ENCODE measurements at regions not wholly inside any gene's neighbourhood (a gene's known extent, or its start where the extent isn't known, plus 50 kb on each side); places are given as distances from the start of the nearest gene placed in this dataset.

DNA sequence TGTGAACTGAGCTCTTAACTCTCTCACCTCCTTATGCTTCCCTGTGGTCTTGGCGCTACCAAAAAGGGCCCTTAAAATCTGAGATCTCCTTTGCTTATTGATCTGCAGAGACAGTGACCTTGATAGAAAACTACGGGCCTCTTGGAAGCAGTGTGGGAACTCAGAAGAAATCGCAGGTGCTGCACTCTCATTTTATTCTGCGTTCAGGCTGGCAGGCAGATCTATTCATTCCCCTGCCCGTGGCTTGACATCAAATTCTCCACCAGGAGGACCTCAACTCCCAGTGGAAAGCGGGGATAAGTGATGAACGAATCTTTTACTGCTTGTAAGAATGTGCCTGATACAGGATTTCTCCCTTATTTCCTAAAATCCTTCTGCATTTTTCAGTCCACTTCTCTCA lies 143.2 kb upstream of the SEL1L start:
- Histone ChIP-seq H2AFZ (ENCODE audit: low read length) (no peak overlapping the region), H3K36me3 (ENCODE audit: insufficient read depth, low read length) (no peaks in the 10 kb centered on the region), H3K9me2 (replicated peaks; ENCODE audit: insufficient read depth, low read length) (no peaks in the 10 kb centered on the region), H4K20me1 (ENCODE audit: insufficient read depth, low read depth, low read length) (no peaks in the 10 kb centered on the region), H3K9me3 (ENCODE audit: low read length) (no peaks in the 10 kb centered on the region), H3K27ac (ENCODE audit: low read length) (no peak overlapping the region), H3K4me3 (ENCODE audit: low read length) (no peak overlapping the region), H3K79me2 (ENCODE audit: low read length) (no peaks in the 10 kb centered on the region), H3K9ac (ENCODE audit: low read length) (no peak overlapping the region), H3K4me1 (ENCODE audit: low read length) (no peaks in the 10 kb centered on the region), H3K27me3 (ENCODE audit: low read length) (peaks cover 9% of the 10 kb centered on the region; the same call in 1 of the 2 replicates), H3K4me2 (ENCODE audit: low read depth, low read length, poor library complexity, severe bottlenecking) (no peak overlapping the region)
- no peak for DNase-seq

DNA sequence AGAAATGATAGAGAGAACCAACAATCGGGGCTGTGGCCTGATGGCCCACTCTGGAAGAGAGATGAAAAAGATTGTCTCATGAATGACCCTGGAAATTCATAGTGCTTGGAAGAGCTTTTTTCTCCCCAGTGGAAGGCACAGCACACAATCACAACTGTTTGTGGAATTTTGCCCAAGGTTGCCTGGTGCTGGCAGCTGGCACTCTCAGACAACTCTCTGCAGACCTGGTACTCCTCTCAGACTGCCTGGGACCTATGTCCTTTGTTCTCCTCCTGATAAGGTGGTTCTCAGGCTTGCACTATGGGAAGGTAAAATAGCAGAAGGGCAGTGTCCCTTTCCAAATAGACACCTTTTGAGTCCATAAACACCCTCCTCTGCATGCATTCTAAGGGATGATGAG lies 144.1 kb upstream of the SEL1L start:
- Histone ChIP-seq H3K4me1 (ENCODE audit: low read length) (no peaks in the 10 kb centered on the region), H3K4me2 (ENCODE audit: low read depth, low read length, poor library complexity, severe bottlenecking) (no peak overlapping the region), H3K4me3 (ENCODE audit: low read length) (no peak overlapping the region), H3K27me3 (ENCODE audit: low read length) (peaks cover 9% of the 10 kb centered on the region; the same call in 1 of the 2 replicates), H3K9me3 (ENCODE audit: low read length) (no peaks in the 10 kb centered on the region), H3K9ac (ENCODE audit: low read length) (no peak overlapping the region), H2AFZ (ENCODE audit: low read length) (no peak overlapping the region), H3K9me2 (replicated peaks; ENCODE audit: insufficient read depth, low read length) (no peaks in the 10 kb centered on the region), H3K36me3 (ENCODE audit: insufficient read depth, low read length) (no peaks in the 10 kb centered on the region), H3K79me2 (ENCODE audit: low read length) (no peaks in the 10 kb centered on the region), H3K27ac (ENCODE audit: low read length) (no peak overlapping the region), H4K20me1 (ENCODE audit: insufficient read depth, low read depth, low read length) (no peaks in the 10 kb centered on the region)
- DNase-seq: no peak

- H2AFZ ChIP-seq (ENCODE audit: low read length): no peak overlapping the region
- H3K9me2 ChIP-seq (replicated peaks; ENCODE audit: insufficient read depth, low read length): no peaks in the 10 kb centered on the region
- H4K20me1 ChIP-seq (ENCODE audit: insufficient read depth, low read depth, low read length): no peaks in the 10 kb centered on the region
- H3K36me3 ChIP-seq (ENCODE audit: insufficient read depth, low read length): no peaks in the 10 kb centered on the region
- H3K9me3 ChIP-seq (ENCODE audit: low read length): no peaks in the 10 kb centered on the region
- H3K9ac ChIP-seq (ENCODE audit: low read length): no peak overlapping the region
- H3K27ac ChIP-seq (ENCODE audit: low read length): no peak overlapping the region
- no peak for DNase-seq
- H3K4me3 ChIP-seq (ENCODE audit: low read length): no peak overlapping the region
- no peaks in the 10 kb centered on the region for H3K79me2 ChIP-seq (ENCODE audit: low read length)
- H3K4me1 ChIP-seq (ENCODE audit: low read length): no peaks in the 10 kb centered on the region
- H3K4me2 ChIP-seq (ENCODE audit: low read depth, low read length, poor library complexity, severe bottlenecking): no peak overlapping the region
- peaks cover 9% of the 10 kb centered on the region; the same call in 1 of the 2 replicates for H3K27me3 ChIP-seq (ENCODE audit: low read length)
These were observed 145.6 kb upstream of the SEL1L start for GRCh38 chr14:81679226-81679625.

- no peaks in the 10 kb centered on the region for H3K4me1 ChIP-seq (ENCODE audit: low read length)
- H3K9ac ChIP-seq (ENCODE audit: low read length): no peak overlapping the region
- H3K27ac ChIP-seq (ENCODE audit: low read length): no peak overlapping the region
- DNase-seq: no peak
- no peak overlapping the region for H3K4me3 ChIP-seq (ENCODE audit: low read length)
- no peak overlapping the region for H3K4me2 ChIP-seq (ENCODE audit: low read depth, low read length, poor library complexity, severe bottlenecking)
- no peak overlapping the region for H2AFZ ChIP-seq (ENCODE audit: low read length)
- H3K9me2 ChIP-seq (replicated peaks; ENCODE audit: insufficient read depth, low read length): no peaks in the 10 kb centered on the region
- no peaks in the 10 kb centered on the region for H3K79me2 ChIP-seq (ENCODE audit: low read length)
- H3K36me3 ChIP-seq (ENCODE audit: insufficient read depth, low read length): no peaks in the 10 kb centered on the region
- H3K27me3 ChIP-seq (ENCODE audit: low read length): peaks cover 9% of the 10 kb centered on the region; the same call in 1 of the 2 replicates
- no peaks in the 10 kb centered on the region for H3K9me3 ChIP-seq (ENCODE audit: low read length)
- H4K20me1 ChIP-seq (ENCODE audit: insufficient read depth, low read depth, low read length): no peaks in the 10 kb centered on the region
These were observed 147.9 kb upstream of the SEL1L start for GRCh38 chr14:81681541-81681940.

- no peak for DNase-seq
- Histone ChIP-seq H2AFZ (ENCODE audit: low read length) (no peak overlapping the region), H3K9me2 (replicated peaks; ENCODE audit: insufficient read depth, low read length) (no peaks in the 10 kb centered on the region), H3K27ac (ENCODE audit: low read length) (no peak overlapping the region), H3K9me3 (ENCODE audit: low read length) (no peaks in the 10 kb centered on the region), H3K79me2 (ENCODE audit: low read length) (no peaks in the 10 kb centered on the region), H3K4me2 (ENCODE audit: low read depth, low read length, poor library complexity, severe bottlenecking) (no peak overlapping the region), H3K27me3 (ENCODE audit: low read length) (peaks cover 6% of the 10 kb centered on the region; the same call in 1 of the 2 replicates), H3K4me1 (ENCODE audit: low read length) (no peaks in the 10 kb centered on the region), H3K36me3 (ENCODE audit: insufficient read depth, low read length) (no peaks in the 10 kb centered on the region), H3K9ac (ENCODE audit: low read length) (no peak overlapping the region), H3K4me3 (ENCODE audit: low read length) (no peak overlapping the region), H4K20me1 (ENCODE audit: insufficient read depth, low read depth, low read length) (no peaks in the 10 kb centered on the region)
These were observed 148.5 kb upstream of the SEL1L start for GRCh38 chr14:81682134-81682533.

- no peaks in the 10 kb centered on the region for H3K9me3 ChIP-seq (ENCODE audit: low read length)
- no peak overlapping the region for H2AFZ ChIP-seq (ENCODE audit: low read length)
- peaks cover 6% of the 10 kb centered on the region; the same call in 1 of the 2 replicates for H3K27me3 ChIP-seq (ENCODE audit: low read length)
- H4K20me1 ChIP-seq (ENCODE audit: insufficient read depth, low read depth, low read length): no peaks in the 10 kb centered on the region
- DNase-seq: no peak
- no peak overlapping the region for H3K9ac ChIP-seq (ENCODE audit: low read length)
- no peaks in the 10 kb centered on the region for H3K36me3 ChIP-seq (ENCODE audit: insufficient read depth, low read length)
- no peaks in the 10 kb centered on the region for H3K9me2 ChIP-seq (replicated peaks; ENCODE audit: insufficient read depth, low read length)
- no peak overlapping the region for H3K27ac ChIP-seq (ENCODE audit: low read length)
- no peaks in the 10 kb centered on the region for H3K4me1 ChIP-seq (ENCODE audit: low read length)
- H3K4me2 ChIP-seq (ENCODE audit: low read depth, low read length, poor library complexity, severe bottlenecking): no peak overlapping the region
- H3K79me2 ChIP-seq (ENCODE audit: low read length): no peaks in the 10 kb centered on the region
- H3K4me3 ChIP-seq (ENCODE audit: low read length): no peak overlapping the region
These were observed 149.0 kb upstream of the SEL1L start for GRCh38 chr14:81682701-81683100.

DNA sequence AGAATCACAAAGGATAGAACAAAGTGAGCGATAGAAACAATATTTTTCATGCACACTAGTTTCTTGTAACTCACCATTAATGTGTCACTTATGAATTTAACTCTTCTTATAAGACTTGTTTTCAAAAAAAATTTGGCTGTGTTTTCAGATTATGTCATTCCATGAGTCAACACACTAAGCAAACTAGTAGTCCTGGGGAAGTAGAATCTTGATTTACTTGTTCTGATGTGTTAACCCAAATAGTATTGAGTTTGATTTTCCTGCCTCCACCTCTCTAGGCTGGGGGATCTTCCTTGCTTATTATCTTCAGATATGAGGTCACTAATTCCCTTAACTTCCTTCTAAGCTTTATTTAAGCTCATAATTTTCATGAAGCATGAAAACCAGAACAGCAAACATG lies 151.0 kb upstream of the SEL1L start:
- H3K9me2 ChIP-seq (replicated peaks; ENCODE audit: insufficient read depth, low read length): no peaks in the 10 kb centered on the region
- no peak overlapping the region for H3K27ac ChIP-seq (ENCODE audit: low read length)
- no peaks in the 10 kb centered on the region for H3K9me3 ChIP-seq (ENCODE audit: low read length)
- no peaks in the 10 kb centered on the region for H3K4me1 ChIP-seq (ENCODE audit: low read length)
- no peak overlapping the region for H3K4me2 ChIP-seq (ENCODE audit: low read depth, low read length, poor library complexity, severe bottlenecking)
- H4K20me1 ChIP-seq (ENCODE audit: insufficient read depth, low read depth, low read length): no peaks in the 10 kb centered on the region
- no peaks in the 10 kb centered on the region for H3K36me3 ChIP-seq (ENCODE audit: insufficient read depth, low read length)
- no peak overlapping the region for H3K4me3 ChIP-seq (ENCODE audit: low read length)
- H3K79me2 ChIP-seq (ENCODE audit: low read length): no peaks in the 10 kb centered on the region
- no peak overlapping the region for H3K9ac ChIP-seq (ENCODE audit: low read length)
- peaks cover 6% of the 10 kb centered on the region; the same call in 1 of the 2 replicates for H3K27me3 ChIP-seq (ENCODE audit: low read length)
- no peak overlapping the region for H2AFZ ChIP-seq (ENCODE audit: low read length)
- DNase-seq: no peak

- H4K20me1 ChIP-seq (ENCODE audit: insufficient read depth, low read depth, low read length): no peaks in the 10 kb centered on the region
These were observed 152.9 kb upstream of the SEL1L start for GRCh38 chr14:81686512-81686911.

GRCh38 chr14:81691931-81692330 lies 158.3 kb upstream of the SEL1L start:
- H3K36me3 ChIP-seq (ENCODE audit: insufficient read depth, low read length): no peaks in the 10 kb centered on the region
- H4K20me1 ChIP-seq (ENCODE audit: insufficient read depth, low read depth, low read length): no peaks in the 10 kb centered on the region
- H3K4me3 ChIP-seq (ENCODE audit: low read length): no peak overlapping the region
- no peak overlapping the region for H3K4me2 ChIP-seq (ENCODE audit: low read depth, low read length, poor library complexity, severe bottlenecking)
- no peak for DNase-seq
- no peak overlapping the region for H3K9ac ChIP-seq (ENCODE audit: low read length)
- no peaks in the 10 kb centered on the region for H3K27me3 ChIP-seq (ENCODE audit: low read length)
- no peaks in the 10 kb centered on the region for H3K9me2 ChIP-seq (replicated peaks; ENCODE audit: insufficient read depth, low read length)
- H3K4me1 ChIP-seq (ENCODE audit: low read length): no peaks in the 10 kb centered on the region
- H3K27ac ChIP-seq (ENCODE audit: low read length): no peak overlapping the region
- H3K9me3 ChIP-seq (ENCODE audit: low read length): no peaks in the 10 kb centered on the region
- no peaks in the 10 kb centered on the region for H3K79me2 ChIP-seq (ENCODE audit: low read length)
- H2AFZ ChIP-seq (ENCODE audit: low read length): no peak overlapping the region

More at GRCh38 chr14:81686512-81686911, 152.9 kb upstream of the SEL1L start:
- Histone ChIP-seq H2AFZ (ENCODE audit: low read length) (no peak overlapping the region), H3K9me2 (replicated peaks; ENCODE audit: insufficient read depth, low read length) (no peaks in the 10 kb centered on the region), H3K79me2 (ENCODE audit: low read length) (no peaks in the 10 kb centered on the region), H3K4me2 (ENCODE audit: low read depth, low read length, poor library complexity, severe bottlenecking) (no peak overlapping the region), H3K27me3 (ENCODE audit: low read length) (no peaks in the 10 kb centered on the region), H3K27ac (ENCODE audit: low read length) (no peak overlapping the region), H3K4me1 (ENCODE audit: low read length) (no peaks in the 10 kb centered on the region), H3K9ac (ENCODE audit: low read length) (no peak overlapping the region), H3K4me3 (ENCODE audit: low read length) (no peak overlapping the region), H3K9me3 (ENCODE audit: low read length) (no peaks in the 10 kb centered on the region), H3K36me3 (ENCODE audit: insufficient read depth, low read length) (no peaks in the 10 kb centered on the region)
- DNase-seq: no peak
